ENCODE measurements at regions not wholly inside any gene's neighbourhood (a gene's known extent, or its start where the extent isn't known, plus 50 kb on each side); places are given as distances from the start of the nearest gene placed in this dataset.

- TF ChIP-seq CTCF (IDR thresholded peaks at IDR 0.05) (no peak), EZH2 (IDR thresholded peaks at IDR 0.05; ENCODE audit: borderline replicate concordance, insufficient read depth, low read depth, low read length, poor library complexity, severe bottlenecking) (no peak)
Measured at GRCh38 chr3:3559786-3560185, 239.4 kb upstream of the LRRN1 start.

Measured in B cell (primary cell).